Fibroblast of lung (primary cell): ENCODE measurements at regions not wholly inside any gene's neighbourhood (a gene's known extent, or its start where the extent isn't known, plus 50 kb on each side); places are given as distances from the start of the nearest gene placed in this dataset.
"Not testable (repeated sequence)": the region's sequence is repeated elsewhere in the genome, so short reads cannot be mapped to it uniquely, and the experiment has no call there.

Experiments used
- DNase-seq, 2 donors: peaks; one replicate each; pipeline versions ENCODE4 v3.0.0 to v3.0.0-alpha.2; 2010; ENCODE audit warnings: low read depth in 2 of 2
- H2AFZ ChIP-seq: 2 replicates; pipeline ENCODE4 v1.5.1; 2012; ENCODE audit warnings: low read length, control low read depth, inconsistent platforms
- H3K27ac ChIP-seq: 2 replicates; pipeline ENCODE4 v1.5.1; 2011; ENCODE audit warnings: low read length, control low read depth; ENCODE audit not compliant: insufficient read depth
- H3K27me3 ChIP-seq: 2 replicates; pipeline ENCODE4 v1.5.1; 2011; ENCODE audit warnings: mild to moderate bottlenecking, low read length; ENCODE audit not compliant: control insufficient read depth, insufficient read depth
- H3K36me3 ChIP-seq: 2 replicates; pipeline ENCODE4 v1.5.1; 2011; ENCODE audit warnings: low read length; ENCODE audit not compliant: control insufficient read depth, insufficient read depth
- H3K4me1 ChIP-seq: 2 replicates; pipeline ENCODE4 v1.5.1; 2011; ENCODE audit warnings: low read length; ENCODE audit not compliant: control insufficient read depth, insufficient read depth; ENCODE audit errors: extremely low read depth
- H3K4me2 ChIP-seq: 2 replicates; pipeline ENCODE4 v1.5.1; 2011; ENCODE audit warnings: low read length, control low read depth; ENCODE audit not compliant: insufficient read depth; ENCODE audit errors: extremely low read depth
- H3K4me3 ChIP-seq, 4 experiments: fragments of 200-600 bp in 1 of 4; sonication (generic) in 1 of 4; replicated peaks in 1 of 4; 2 replicates each; pipeline ENCODE4 v1.5.1; 2011 to 2016; ENCODE audit warnings: low read length in 4 of 4, low read depth in 3 of 4, mild to moderate bottlenecking in 3 of 4, control low read depth in 2 of 4, inconsistent platforms in 1 of 4, mixed read lengths in 1 of 4; ENCODE audit not compliant: insufficient read depth in 1 of 4; ENCODE audit errors: control extremely low read depth in 1 of 4
- H3K79me2 ChIP-seq: 2 replicates; pipeline ENCODE4 v1.5.1; 2012; ENCODE audit warnings: mild to moderate bottlenecking, low read length, inconsistent platforms; ENCODE audit not compliant: control insufficient read depth, insufficient read depth
- H3K9ac ChIP-seq: 2 replicates; pipeline ENCODE4 v1.5.1; 2011; ENCODE audit warnings: mild to moderate bottlenecking, low read length, control low read depth; ENCODE audit not compliant: insufficient read depth
- H3K9me3 ChIP-seq: 2 replicates; pipeline ENCODE4 v1.5.1; 2012; ENCODE audit warnings: low read depth, low read length; ENCODE audit not compliant: control insufficient read depth, insufficient read depth
- H4K20me1 ChIP-seq: 2 replicates; pipeline ENCODE4 v1.5.1; 2011; ENCODE audit warnings: low read length; ENCODE audit not compliant: control insufficient read depth, insufficient read depth; ENCODE audit errors: extremely low read depth
- CTCF ChIP-seq, 2 donors: IDR thresholded peaks in 1 of 2; conservative IDR thresholded peaks in 1 of 2; 1 replicate in 1 of 2; 2 replicates in 1 of 2; pipeline ENCODE4 v1.5.1; 2011 to 2012; ENCODE audit warnings: low read length in 2 of 2, control low read depth in 1 of 2, inconsistent platforms in 1 of 2, low read depth in 1 of 2, mild to moderate bottlenecking in 1 of 2
- EZH2 ChIP-seq: IDR thresholded peaks from 2 replicates; pipeline ENCODE4 v1.5.1; 2012; ENCODE audit warnings: low read length, control low read depth, mild to moderate bottlenecking; ENCODE audit errors: missing control alignments

GRCh38 chr9:111094433-111094924 is 56.2 kb upstream of the LPAR1 start:
- Histone ChIP-seq H3K4me2 (no peak overlapping the region), H2AFZ (peak overlapping the region; percentile 38), H3K4me3 (no peak overlapping the region), H3K36me3 (no peaks in the 10 kb centered on the region), H4K20me1 (no peaks in the 10 kb centered on the region), H3K27me3 (no peaks in the 10 kb centered on the region), H3K9me3 (no peaks in the 10 kb centered on the region), H3K27ac (peak overlapping the region; percentile 51), H3K79me2 (no peaks in the 10 kb centered on the region), H3K9ac (no peak overlapping the region), H3K4me1 (peaks cover 4% of the 10 kb centered on the region)
- DNase-seq: peak; percentile 69 to 78
- TF ChIP-seq EZH2: no peak
- no peak for TF ChIP-seq CTCF (conservative IDR thresholded peaks at IDR 0.05 in 1 of 2, IDR thresholded peaks at IDR 0.05 in 1 of 2; ENCODE audit: low read depth in 1 of 2, low read length in 2 of 2)

GRCh38 chr9:111092167-111092566 is 53.9 kb upstream of the LPAR1 start:
- H3K79me2 ChIP-seq, H3K9me3 ChIP-seq, H3K4me1 ChIP-seq, H4K20me1 ChIP-seq, H3K4me3 ChIP-seq, H3K36me3 ChIP-seq, H3K4me2 ChIP-seq, H3K27ac ChIP-seq, DNase-seq, H3K27me3 ChIP-seq, H3K9ac ChIP-seq, H2AFZ ChIP-seq: not testable (repeated sequence)
